ENCODE measurements at regions not wholly inside any gene's neighbourhood (a gene's known extent, or its start where the extent isn't known, plus 50 kb on each side); places are given as distances from the start of the nearest gene placed in this dataset.

GRCh38 chr12:75781532-75782046 is 250.0 kb downstream of the PHLDA1 start (continued):
- TF ChIP-seq YBX1 (IDR thresholded peaks at IDR 0.05) (peak; percentile 99), CHAMP1 (IDR thresholded peaks at IDR 0.05) (peak; percentile 38; the same call in 1 of the 2 replicates), ZNF408 (CRISPR knock-in tag; IDR thresholded peaks at IDR 0.05; ENCODE audit: low read depth) (no peak), BRCA1 (IDR thresholded peaks at IDR 0.05) (no peak), BRCA1 (CRISPR knock-in tag; IDR thresholded peaks at IDR 0.05) (no peak), TSC22D4 (tag; IDR thresholded peaks at IDR 0.05) (no peak), TAF7 (tag; IDR thresholded peaks at IDR 0.05) (no peak), GABPA (tag; conservative IDR thresholded peaks at IDR 0.05; ENCODE audit: low read depth) (0 out of 2 replicates have a peak, but pooled peaks have one; percentile 10), MTA3 (IDR thresholded peaks at IDR 0.05; ENCODE audit: borderline replicate concordance) (no peak), GATAD2B (IDR thresholded peaks at IDR 0.05; ENCODE audit: borderline replicate concordance) (peak; percentile 75), CLOCK (CRISPR knock-in tag; IDR thresholded peaks at IDR 0.05; ENCODE audit: borderline replicate concordance) (no peak), HCFC1 (IDR thresholded peaks at IDR 0.05; ENCODE audit: low read depth, low read length) (no peak), BACH1 (tag; IDR thresholded peaks at IDR 0.05) (peak; percentile 89), NCOA2 (IDR thresholded peaks at IDR 0.05; ENCODE audit: partially characterized antibody in 2 of 2) (peak; percentile 34 to 56), ARID1B (IDR thresholded peaks at IDR 0.05) (peak; percentile 90), TEAD4 (IDR thresholded peaks at IDR 0.05; ENCODE audit: low read length) (peak; percentile 79), TEAD4 (CRISPR knock-in tag; IDR thresholded peaks at IDR 0.05; ENCODE audit: borderline replicate concordance) (no peak), ZNF124 (CRISPR knock-in tag; IDR thresholded peaks at IDR 0.05) (no peak), ATF7 (IDR thresholded peaks at IDR 0.05) (peak; percentile 83), ZNF316 (IDR thresholded peaks at IDR 0.05) (peak; percentile 90), HMGXB4 (CRISPR knock-in tag; IDR thresholded peaks at IDR 0.05) (no peak), ZNF143 (CRISPR knock-in tag; IDR thresholded peaks at IDR 0.05) (no peak), ZBTB33 (CRISPR knock-in tag; IDR thresholded peaks at IDR 0.05) (no peak)
